WERI-Rb-1 (cell line): ENCODE measurements at regions not wholly inside any gene's neighbourhood (a gene's known extent, or its start where the extent isn't known, plus 50 kb on each side); places are given as distances from the start of the nearest gene placed in this dataset.

Source experiments
- DNase-seq: peaks from one replicate; pipeline ENCODE4 v3.0.0-alpha.2; 2020
- H3K27ac ChIP-seq: fragments of 250-450 bp; sonication (Bioruptor Pico); 2 replicates; pipeline ENCODE4 v1.5.1; 2020; ENCODE audit warnings: mild to moderate bottlenecking, moderate library complexity
- H3K27me3 ChIP-seq: fragments of 250-450 bp; sonication (Bioruptor Pico); 2 replicates; pipeline ENCODE4 v1.5.1; 2021; ENCODE audit warnings: mild to moderate bottlenecking, low read depth, moderate library complexity; ENCODE audit not compliant: insufficient read depth, severe bottlenecking
- H3K36me3 ChIP-seq: fragments of 250-450 bp; sonication (Bioruptor Pico); 2 replicates; pipeline ENCODE4 v1.5.1; 2020; ENCODE audit warnings: mild to moderate bottlenecking, moderate library complexity
- H3K4me3 ChIP-seq: 2 replicates; pipeline ENCODE4 v1.5.1; 2011; ENCODE audit warnings: low read depth, mild to moderate bottlenecking, control low read depth, low read length
- H3K9me3 ChIP-seq: fragments of 250-450 bp; sonication (Bioruptor Pico); 2 replicates; pipeline ENCODE4 v1.5.1; 2021; ENCODE audit warnings: mild to moderate bottlenecking, moderate library complexity; ENCODE audit not compliant: severe bottlenecking
- TF ChIP-seq, protein P1 (sequence below): IDR thresholded peaks from 2 replicates; pipeline ENCODE4 v1.5.1; 2011; ENCODE audit warnings: low read depth, mild to moderate bottlenecking, control low read depth, inconsistent platforms, low read length

DNA sequence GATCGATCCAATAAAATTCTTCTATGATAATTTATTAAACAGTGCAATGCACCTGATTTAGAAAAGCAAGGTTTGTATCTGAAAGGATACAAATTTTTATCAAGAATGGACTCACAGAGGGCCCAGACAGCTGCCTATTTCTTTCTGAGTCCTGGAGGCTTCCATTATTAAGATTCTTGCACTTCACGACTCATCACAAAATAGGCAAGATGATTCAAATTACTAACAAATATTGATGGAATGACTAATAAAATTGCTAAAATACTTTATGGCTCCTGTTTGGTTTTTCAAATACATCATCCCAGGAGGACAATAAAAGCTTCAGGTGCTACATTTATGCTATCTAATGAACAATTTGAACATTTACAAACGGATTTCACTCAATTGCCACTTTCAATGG lies 483.0 kb upstream of the AGTR1 start:
- TF ChIP-seq, protein P1, sequence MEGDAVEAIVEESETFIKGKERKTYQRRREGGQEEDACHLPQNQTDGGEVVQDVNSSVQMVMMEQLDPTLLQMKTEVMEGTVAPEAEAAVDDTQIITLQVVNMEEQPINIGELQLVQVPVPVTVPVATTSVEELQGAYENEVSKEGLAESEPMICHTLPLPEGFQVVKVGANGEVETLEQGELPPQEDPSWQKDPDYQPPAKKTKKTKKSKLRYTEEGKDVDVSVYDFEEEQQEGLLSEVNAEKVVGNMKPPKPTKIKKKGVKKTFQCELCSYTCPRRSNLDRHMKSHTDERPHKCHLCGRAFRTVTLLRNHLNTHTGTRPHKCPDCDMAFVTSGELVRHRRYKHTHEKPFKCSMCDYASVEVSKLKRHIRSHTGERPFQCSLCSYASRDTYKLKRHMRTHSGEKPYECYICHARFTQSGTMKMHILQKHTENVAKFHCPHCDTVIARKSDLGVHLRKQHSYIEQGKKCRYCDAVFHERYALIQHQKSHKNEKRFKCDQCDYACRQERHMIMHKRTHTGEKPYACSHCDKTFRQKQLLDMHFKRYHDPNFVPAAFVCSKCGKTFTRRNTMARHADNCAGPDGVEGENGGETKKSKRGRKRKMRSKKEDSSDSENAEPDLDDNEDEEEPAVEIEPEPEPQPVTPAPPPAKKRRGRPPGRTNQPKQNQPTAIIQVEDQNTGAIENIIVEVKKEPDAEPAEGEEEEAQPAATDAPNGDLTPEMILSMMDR = no peak
- no peak overlapping the region for H3K27ac ChIP-seq
- no peak for DNase-seq
- H3K4me3 ChIP-seq = no peak overlapping the region
- H3K27me3 ChIP-seq = no peaks in the 10 kb centered on the region
- H3K9me3 ChIP-seq = no peaks in the 10 kb centered on the region
- H3K36me3 ChIP-seq = no peaks in the 10 kb centered on the region

DNA sequence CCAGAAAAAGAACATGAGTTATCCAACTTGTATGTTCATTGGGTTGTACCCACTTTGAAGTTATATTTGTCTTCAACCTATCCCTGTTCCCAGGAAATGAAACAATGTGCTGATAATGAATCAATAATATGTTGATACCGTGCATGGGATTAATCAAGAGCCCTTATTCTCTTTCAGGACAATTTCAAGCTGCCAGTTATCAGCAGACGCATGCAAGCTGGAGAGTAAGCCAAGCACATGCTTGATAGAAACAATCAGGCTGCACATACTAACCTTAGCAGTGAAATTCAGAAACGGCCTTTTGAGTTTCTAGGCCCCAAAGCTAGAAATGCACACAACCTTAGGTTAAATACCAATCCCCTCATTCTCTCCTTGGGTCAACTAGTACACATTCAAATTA lies 480.4 kb upstream of the AGTR1 start:
- Histone ChIP-seq H3K27ac (no peak overlapping the region), H3K9me3 (no peaks in the 10 kb centered on the region), H3K4me3 (no peak overlapping the region), H3K36me3 (no peaks in the 10 kb centered on the region), H3K27me3 (no peaks in the 10 kb centered on the region)
- TF ChIP-seq, protein P1 = no peak
- no peak for DNase-seq

DNA sequence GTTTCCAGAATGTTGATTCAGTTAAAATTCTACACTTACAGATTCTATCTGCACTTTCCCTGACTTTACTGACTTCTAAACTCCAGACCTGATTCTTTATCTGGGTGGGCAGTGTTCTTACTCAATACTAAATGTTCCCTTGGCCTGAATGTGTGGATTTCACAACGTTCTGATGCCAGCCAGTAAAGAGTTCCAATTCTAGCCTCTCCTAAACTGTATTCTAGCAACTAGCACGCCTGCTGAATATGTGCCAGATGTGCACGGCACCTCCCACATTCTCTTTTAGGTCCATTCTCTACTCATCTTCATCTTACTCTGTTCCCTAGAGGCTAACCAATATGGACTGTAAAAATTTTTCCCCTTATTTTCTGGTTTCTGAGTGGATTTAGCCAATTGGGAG lies 479.5 kb upstream of the AGTR1 start:
- TF ChIP-seq, protein P1 = no peak
- H3K4me3 ChIP-seq = no peak overlapping the region
- H3K9me3 ChIP-seq = no peaks in the 10 kb centered on the region
- H3K27me3 ChIP-seq = no peaks in the 10 kb centered on the region
- no peaks in the 10 kb centered on the region for H3K36me3 ChIP-seq
- H3K27ac ChIP-seq = no peak overlapping the region
- DNase-seq = no peak

DNA sequence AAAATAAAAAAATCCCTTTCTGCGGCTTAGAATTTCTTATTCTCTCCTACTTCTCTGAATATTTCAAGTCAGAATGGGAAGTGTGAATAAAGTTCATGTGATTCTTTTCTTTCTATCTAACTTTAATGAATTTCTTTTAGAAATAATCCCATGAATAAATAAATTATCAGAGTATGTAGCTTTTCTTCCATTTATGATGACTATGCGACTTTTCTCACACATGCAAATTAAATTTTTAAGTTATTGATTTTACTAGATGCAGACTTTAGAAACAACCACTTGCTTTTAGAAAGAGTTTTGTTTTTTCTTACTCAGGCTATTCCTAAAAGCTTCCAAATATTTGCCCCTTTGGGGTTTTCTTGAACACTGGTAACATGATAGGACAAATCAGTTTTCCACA lies 477.7 kb upstream of the AGTR1 start:
- no peak overlapping the region for H3K27ac ChIP-seq
- no peaks in the 10 kb centered on the region for H3K27me3 ChIP-seq
- no peak for DNase-seq
- no peaks in the 10 kb centered on the region for H3K36me3 ChIP-seq
- H3K9me3 ChIP-seq = no peaks in the 10 kb centered on the region
- TF ChIP-seq, protein P1 = no peak
- H3K4me3 ChIP-seq = no peak overlapping the region

DNA sequence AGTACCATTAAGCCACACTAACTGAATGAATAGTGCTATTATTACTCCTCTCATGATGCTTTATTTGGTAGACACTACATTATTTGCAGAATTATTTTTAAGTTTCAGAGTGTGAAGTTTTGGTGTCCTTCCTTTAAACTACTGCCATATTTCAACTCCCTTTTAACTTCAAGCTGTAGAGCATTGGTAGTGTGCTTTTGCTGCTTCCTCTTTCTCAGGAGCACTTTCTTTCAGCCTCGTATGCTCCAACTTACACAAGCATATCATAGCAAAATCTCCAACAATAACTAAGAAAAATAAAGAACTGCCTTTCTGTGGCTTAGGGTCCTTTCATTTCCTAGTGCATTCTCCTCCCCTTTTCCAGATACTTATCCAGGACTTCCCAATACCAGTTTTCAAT lies 476.4 kb upstream of the AGTR1 start:
- Histone ChIP-seq H3K27ac (no peak overlapping the region), H3K36me3 (no peaks in the 10 kb centered on the region), H3K4me3 (no peak overlapping the region), H3K9me3 (no peaks in the 10 kb centered on the region), H3K27me3 (no peaks in the 10 kb centered on the region)
- no peak for DNase-seq
- TF ChIP-seq, protein P1 = no peak

DNA sequence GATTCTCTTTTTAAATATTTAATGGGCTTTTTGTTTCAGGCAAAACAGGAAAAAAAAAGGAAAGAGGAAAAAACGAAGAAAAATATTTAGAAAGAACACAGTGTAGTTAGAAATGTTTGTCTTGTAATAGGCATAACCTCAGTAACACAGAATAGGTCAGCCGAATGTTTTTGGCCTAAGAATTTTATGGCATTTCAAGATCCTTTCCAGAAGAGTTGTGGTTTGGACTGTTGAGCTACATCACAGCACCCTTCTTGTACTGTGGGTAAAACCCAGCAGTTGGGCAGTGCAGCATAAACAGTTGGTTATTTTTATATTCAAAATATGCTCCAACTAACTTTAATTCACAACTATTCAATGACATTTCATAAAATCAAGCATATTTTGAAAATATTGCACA lies 474.4 kb upstream of the AGTR1 start:
- TF ChIP-seq, protein P1 = no peak
- H3K36me3 ChIP-seq = no peaks in the 10 kb centered on the region
- no peaks in the 10 kb centered on the region for H3K9me3 ChIP-seq
- H3K27ac ChIP-seq = no peak overlapping the region
- DNase-seq = no peak
- H3K4me3 ChIP-seq = no peak overlapping the region
- no peaks in the 10 kb centered on the region for H3K27me3 ChIP-seq
